GM12865 (cell line): ENCODE measurements at regions not wholly inside any gene's neighbourhood (a gene's known extent, or its start where the extent isn't known, plus 50 kb on each side); places are given as distances from the start of the nearest gene placed in this dataset.

Experiments used
- DNase-seq: peaks from one replicate; pipeline ENCODE4 v3.0.0; 2010; ENCODE audit warnings: low read depth
- H3K4me3 ChIP-seq: 2 replicates; pipeline ENCODE4 v1.5.1; 2011; ENCODE audit warnings: mild to moderate bottlenecking, low read depth, low read length, control low read depth
- TF ChIP-seq, protein P1 (sequence below): IDR thresholded peaks from 2 replicates; pipeline ENCODE4 v1.5.1; 2011; ENCODE audit warnings: low read length, control low read depth, low read depth, inconsistent platforms; ENCODE audit not compliant: insufficient read depth; ENCODE audit errors: missing control alignments

DNA sequence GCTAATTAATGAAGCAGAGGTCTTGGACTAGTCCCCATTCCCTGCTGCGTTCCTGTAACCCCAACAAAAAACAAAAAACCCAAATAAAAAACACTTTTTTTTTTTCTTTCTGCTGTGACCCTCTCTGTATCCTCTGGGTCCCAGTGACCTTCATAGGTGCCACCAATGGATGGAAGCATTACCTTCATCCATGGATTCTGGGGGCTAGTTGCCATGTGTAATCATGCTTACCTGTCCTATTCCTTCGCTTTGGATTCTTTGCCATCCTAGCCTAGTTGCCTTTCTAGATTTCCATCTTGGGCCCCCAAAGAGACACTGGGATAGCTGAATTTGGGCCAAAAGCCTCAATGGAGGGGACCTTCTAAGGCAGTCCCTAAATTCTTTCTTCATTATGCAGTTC lies 1208.7 kb downstream of the BRINP3 start:
- TF ChIP-seq, protein P1, sequence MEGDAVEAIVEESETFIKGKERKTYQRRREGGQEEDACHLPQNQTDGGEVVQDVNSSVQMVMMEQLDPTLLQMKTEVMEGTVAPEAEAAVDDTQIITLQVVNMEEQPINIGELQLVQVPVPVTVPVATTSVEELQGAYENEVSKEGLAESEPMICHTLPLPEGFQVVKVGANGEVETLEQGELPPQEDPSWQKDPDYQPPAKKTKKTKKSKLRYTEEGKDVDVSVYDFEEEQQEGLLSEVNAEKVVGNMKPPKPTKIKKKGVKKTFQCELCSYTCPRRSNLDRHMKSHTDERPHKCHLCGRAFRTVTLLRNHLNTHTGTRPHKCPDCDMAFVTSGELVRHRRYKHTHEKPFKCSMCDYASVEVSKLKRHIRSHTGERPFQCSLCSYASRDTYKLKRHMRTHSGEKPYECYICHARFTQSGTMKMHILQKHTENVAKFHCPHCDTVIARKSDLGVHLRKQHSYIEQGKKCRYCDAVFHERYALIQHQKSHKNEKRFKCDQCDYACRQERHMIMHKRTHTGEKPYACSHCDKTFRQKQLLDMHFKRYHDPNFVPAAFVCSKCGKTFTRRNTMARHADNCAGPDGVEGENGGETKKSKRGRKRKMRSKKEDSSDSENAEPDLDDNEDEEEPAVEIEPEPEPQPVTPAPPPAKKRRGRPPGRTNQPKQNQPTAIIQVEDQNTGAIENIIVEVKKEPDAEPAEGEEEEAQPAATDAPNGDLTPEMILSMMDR = no peak
- DNase-seq = no peak

DNA sequence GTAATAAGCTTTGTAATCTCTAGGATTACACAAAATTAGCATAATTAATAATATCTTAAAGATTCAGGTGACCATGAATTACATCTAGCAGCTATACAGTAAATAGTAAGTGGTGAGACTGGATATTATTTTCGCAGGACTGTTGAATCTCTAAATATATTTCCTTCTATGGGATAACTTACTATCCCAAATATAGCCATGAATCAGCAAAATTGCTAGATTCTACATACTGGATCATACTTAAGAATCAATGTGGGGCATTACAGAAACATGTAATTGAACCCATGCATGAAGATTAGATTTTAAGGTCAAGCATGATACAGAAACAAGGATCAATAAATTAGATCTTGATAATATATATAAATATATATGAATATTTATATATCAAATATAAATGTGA lies 1203.4 kb downstream of the BRINP3 start:
- no peak for DNase-seq
- TF ChIP-seq, protein P1 = no peak

More for the DNA sequence above, 1208.7 kb downstream of the BRINP3 start:
- no peak overlapping the region for H3K4me3 ChIP-seq

DNA sequence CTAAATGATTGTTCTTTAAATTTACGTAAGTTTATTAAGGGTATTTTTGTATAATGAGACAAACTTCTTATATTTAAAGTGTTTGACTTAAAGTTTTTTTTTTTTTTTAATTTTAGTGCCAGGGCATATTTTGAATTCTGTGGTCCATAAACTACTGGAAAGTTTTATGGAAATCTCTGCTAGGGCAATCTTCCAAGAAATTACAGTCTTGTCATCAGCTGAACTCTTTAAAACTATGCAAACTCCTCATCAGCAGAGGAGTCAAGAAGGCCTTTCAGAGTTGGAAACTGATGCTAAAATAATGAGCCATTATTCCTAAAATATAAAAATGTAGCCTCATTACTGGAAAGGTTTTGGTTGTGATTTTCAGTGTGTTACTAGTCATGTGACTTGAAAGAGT lies 1201.9 kb downstream of the BRINP3 start:
- DNase-seq = no peak
- no peak overlapping the region for H3K4me3 ChIP-seq
- TF ChIP-seq, protein P1 = no peak

More for the DNA sequence above, 1203.4 kb downstream of the BRINP3 start:
- H3K4me3 ChIP-seq = no peak overlapping the region

DNA sequence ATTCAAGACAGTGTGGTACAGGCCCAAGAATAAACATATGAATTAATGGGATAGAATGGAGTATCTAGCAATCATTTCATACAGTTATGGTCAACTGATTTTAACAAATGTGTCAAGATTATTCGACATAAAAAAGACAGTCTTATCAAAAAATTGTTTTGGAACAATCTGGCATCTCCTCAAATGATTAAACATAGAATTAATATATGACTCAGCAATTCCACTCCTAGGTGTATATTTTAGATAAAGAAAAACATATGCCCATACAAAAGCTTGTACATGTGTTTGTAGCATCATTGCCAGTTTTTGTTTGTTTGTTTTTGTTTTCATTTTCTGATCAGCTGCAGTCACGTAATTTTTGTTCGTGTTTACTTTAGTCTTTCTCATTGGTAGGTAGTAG lies 1188.3 kb downstream of the BRINP3 start:
- TF ChIP-seq, protein P1 = no peak
- no peak overlapping the region for H3K4me3 ChIP-seq
- DNase-seq = no peak

DNA sequence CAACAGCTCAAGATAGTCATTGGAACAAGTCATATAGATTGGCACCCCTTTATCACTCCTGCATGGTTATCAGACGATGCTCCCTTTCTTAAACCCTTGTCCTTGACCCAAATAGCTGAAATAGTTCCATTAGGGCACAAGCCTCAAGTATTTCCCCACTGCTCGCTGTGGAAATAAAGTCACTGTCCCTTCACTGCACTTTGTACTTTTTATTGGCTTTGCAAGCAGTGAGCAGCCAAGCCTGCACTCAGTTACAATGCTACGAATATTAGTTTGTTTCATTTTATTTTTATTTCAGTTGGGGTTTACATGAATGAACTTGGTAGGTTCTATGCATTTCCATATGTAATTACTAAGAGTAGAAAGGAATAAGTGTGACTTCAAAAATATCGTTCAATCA lies 1176.4 kb downstream of the BRINP3 start:
- DNase-seq = no peak
- H3K4me3 ChIP-seq = no peak overlapping the region
- TF ChIP-seq, protein P1 = no peak

DNA sequence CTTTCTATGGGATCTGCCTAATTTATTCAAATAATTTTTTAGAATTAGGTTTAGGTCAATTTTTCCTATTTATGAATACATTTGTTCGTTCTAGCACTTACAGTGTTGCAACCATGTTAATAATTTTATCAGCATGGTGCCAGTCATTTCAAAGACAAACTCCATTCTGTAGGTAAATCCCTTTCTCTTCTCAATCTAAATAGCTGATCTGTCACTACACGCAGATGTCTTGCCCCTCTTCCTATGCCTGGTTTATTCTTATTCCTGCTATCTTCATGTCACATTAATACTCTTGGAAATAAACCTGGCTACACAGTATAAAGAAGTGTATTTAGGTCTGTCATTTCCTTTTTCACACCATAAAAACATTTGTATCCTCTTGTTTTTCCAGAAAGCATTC lies 1172.4 kb downstream of the BRINP3 start:
- TF ChIP-seq, protein P1 = no peak
- DNase-seq = no peak
- no peak overlapping the region for H3K4me3 ChIP-seq

DNA sequence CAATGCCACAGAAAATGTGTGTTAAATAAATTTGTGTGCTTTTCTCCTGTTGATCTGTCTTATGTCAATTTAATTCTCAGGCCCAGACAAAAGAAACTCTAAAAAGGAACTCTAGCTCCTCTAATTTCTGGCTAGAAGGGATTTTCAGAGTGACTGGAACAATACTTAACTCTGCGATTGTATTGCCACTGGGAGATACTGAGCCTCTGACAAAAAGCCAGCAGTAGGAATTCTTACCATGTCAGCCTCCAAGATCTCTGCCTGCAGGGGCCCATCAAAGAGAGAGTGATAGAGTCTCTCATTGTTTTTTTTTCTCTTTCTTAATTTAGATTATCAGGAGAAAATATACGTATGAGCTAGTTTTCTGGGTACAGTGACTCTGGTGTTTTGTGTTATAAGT lies 1165.7 kb downstream of the BRINP3 start:
- no peak for DNase-seq
- TF ChIP-seq, protein P1 = no peak
- no peak overlapping the region for H3K4me3 ChIP-seq
